HFF-Myc (cell line): ENCODE measurements at regions not wholly inside any gene's neighbourhood (a gene's known extent, or its start where the extent isn't known, plus 50 kb on each side); places are given as distances from the start of the nearest gene placed in this dataset.

ENCODE experiments used
- DNase-seq: peaks from one replicate; pipeline ENCODE4 v3.0.0-alpha.2; 2011; ENCODE audit warnings: low read depth; ENCODE audit errors: extremely low read depth
- H3K4me3 ChIP-seq: replicated peaks from 2 replicates; pipeline ENCODE4 v1.5.1; 2011; ENCODE audit warnings: low read depth, mild to moderate bottlenecking, control low read depth, low read length
- CTCF ChIP-seq: IDR thresholded peaks from 2 replicates; pipeline ENCODE4 v1.5.1; 2012; ENCODE audit warnings: mild to moderate bottlenecking, low read depth, low read length, control low read depth; ENCODE audit errors: missing control alignments

GRCh38 chr2:101538076-101538475 lies 63.2 kb upstream of the RFX8 start:
- H3K4me3 ChIP-seq: no peak overlapping the region
- DNase-seq: no peak
- no peak for TF ChIP-seq CTCF

- no peak for TF ChIP-seq CTCF
- H3K4me3 ChIP-seq: no peak overlapping the region
- no peak for DNase-seq
These were observed 59.3 kb upstream of the RFX8 start for GRCh38 chr2:101534149-101534611.

DNA sequence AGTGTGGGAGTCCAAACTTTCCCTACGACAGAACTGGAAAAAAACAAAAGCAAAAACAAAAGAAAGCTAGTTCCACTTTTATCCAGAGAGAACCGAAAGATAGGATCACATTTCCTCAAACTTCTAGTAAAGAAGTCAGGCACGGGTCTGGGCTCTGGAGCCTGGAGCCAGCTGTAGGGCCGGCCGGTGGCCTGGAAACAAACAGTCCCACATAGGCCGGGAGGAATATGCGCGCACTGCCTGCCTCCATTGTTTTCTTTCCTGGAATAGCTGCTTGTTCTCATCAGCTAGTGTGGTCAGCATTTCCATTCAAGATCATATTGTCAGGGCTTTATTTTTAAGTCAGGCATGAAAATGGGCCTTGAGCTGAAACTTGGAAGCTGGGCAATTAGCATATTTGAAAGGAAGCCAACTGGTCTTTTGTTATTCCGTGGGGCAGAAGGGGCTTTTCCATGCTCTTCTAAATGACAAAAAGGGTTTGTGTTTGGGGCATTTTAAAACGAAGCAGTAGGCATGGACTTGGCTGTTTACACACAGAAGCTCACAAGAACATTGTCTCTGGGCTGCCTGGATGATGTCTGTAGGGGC lies 58.7 kb upstream of the RFX8 start:
- TF ChIP-seq CTCF: no peak
- no peak for DNase-seq
- H3K4me3 ChIP-seq: no peak overlapping the region

DNA sequence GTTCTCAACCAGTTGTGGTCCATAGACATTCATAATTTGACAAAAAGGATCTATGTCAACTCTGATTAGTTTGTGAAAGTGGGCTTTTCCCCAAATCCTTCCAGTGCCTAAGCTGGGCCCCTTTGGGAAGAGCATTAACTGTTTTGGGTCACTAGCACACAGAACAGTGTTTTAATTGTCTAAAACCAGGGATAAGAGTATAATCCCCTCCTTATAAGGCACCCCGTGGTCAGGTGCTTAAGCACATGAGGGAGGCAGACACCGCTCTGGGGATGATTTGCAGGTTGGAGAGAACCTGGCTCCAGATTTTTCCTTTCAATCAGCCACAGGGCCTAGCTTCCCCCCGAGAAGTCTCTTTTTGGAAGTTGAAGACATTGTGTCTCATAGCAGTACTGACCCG lies 53.6 kb upstream of the RFX8 start:
- no peak for DNase-seq
- no peak overlapping the region for H3K4me3 ChIP-seq
- no peak for TF ChIP-seq CTCF

- DNase-seq: no peak
- TF ChIP-seq CTCF: no peak
- no peak overlapping the region for H3K4me3 ChIP-seq
These were observed 50.0 kb upstream of the RFX8 start for GRCh38 chr2:101524806-101525430.
